ENCODE measurements at regions not wholly inside any gene's neighbourhood (a gene's known extent, or its start where the extent isn't known, plus 50 kb on each side); places are given as distances from the start of the nearest gene placed in this dataset.

DNA sequence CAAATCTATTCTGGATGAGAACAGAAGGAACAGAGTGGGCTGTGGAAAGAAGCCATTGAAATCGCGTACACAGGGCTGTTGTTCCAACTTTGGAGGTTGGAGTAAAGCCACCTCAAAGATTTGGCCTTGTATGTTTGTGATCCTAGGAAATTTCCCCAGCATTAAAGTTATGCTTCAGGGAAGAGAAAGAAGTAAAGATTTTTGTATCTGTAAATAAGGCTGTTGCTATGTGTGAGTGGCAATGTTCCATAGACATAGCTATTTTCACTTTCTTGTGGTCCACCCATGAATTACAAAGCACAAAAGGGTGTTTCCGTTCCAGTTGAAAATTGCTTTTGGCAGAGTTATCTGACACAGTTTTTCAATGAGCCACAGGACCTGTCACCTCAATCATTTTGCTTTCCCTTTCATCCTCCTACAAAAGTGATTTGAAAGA is 321.3 kb downstream of the TFAP2B start:
- TF ChIP-seq, protein P1, sequence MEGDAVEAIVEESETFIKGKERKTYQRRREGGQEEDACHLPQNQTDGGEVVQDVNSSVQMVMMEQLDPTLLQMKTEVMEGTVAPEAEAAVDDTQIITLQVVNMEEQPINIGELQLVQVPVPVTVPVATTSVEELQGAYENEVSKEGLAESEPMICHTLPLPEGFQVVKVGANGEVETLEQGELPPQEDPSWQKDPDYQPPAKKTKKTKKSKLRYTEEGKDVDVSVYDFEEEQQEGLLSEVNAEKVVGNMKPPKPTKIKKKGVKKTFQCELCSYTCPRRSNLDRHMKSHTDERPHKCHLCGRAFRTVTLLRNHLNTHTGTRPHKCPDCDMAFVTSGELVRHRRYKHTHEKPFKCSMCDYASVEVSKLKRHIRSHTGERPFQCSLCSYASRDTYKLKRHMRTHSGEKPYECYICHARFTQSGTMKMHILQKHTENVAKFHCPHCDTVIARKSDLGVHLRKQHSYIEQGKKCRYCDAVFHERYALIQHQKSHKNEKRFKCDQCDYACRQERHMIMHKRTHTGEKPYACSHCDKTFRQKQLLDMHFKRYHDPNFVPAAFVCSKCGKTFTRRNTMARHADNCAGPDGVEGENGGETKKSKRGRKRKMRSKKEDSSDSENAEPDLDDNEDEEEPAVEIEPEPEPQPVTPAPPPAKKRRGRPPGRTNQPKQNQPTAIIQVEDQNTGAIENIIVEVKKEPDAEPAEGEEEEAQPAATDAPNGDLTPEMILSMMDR (IDR thresholded peaks at IDR 0.05; ENCODE audit: insufficient read depth, low read length, poor library complexity, severe bottlenecking) = no peak
- TF ChIP-seq EZH2phosphoT487 (conservative IDR thresholded peaks at IDR 0.05; ENCODE audit: low read length) = no peak
